ENCODE measurements at regions not wholly inside any gene's neighbourhood (a gene's known extent, or its start where the extent isn't known, plus 50 kb on each side); places are given as distances from the start of the nearest gene placed in this dataset.

DNA sequence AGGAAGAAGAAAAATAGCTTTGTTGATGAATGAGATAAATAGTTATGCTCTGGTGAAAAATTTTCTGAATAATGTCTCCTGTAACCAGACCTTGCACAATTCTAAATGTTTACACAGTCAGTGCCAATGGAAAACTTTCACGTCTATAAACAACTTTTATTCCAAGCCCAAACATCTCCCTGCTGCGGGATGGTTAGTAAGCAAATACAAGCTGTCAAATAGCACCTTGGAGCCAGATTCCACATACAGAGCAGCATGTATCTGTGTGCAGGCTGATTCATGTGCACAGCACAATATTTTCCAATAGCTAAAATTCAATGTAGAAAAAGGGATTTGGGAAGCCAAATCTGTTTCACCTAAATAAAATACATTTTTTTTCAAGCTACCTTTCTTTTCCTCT is 813.3 kb downstream of the HACE1 start:
- TF ChIP-seq POLR2A (IDR thresholded peaks at IDR 0.05) (no peak), CTCF (IDR thresholded peaks at IDR 0.05) (no peak)
